GM19468 (cell line): ENCODE measurements at regions not wholly inside any gene's neighbourhood (a gene's known extent, or its start where the extent isn't known, plus 50 kb on each side); places are given as distances from the start of the nearest gene placed in this dataset.
"Not testable (repeated sequence)": the region's sequence is repeated elsewhere in the genome, so short reads cannot be mapped to it uniquely, and the experiment has no call there.

Source experiments
- ATAC-seq: cut with Tn5 transposase; IDR thresholded peaks from one replicate; pipeline ENCODE4 v1.9.1; 2021; ENCODE audit warnings: mild to moderate bottlenecking, moderate library complexity, moderate number of reproducible peaks; ENCODE audit not compliant: unreplicated experiment; ENCODE audit errors: extremely low read depth

DNA sequence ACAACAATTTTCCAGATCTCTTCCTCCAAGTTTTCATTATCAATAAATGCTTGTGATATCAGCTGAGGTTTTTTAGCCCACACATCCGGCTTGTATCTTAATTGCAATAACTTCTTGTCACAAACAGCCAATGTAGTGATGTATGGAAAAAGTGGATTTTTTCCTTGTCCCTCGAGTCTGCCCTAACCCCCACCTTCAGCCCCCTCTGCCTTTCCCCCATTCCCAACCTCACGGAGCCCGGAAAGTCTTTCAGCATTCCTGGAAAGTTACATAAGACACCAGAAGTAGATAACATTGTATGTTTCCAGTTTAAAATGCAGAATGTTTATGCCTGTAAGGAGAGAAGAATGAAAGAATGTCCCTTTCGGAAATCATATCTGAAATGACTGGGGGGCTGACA lies 179.2 kb upstream of the PHACTR1 start:
- ATAC-seq: no peak

DNA sequence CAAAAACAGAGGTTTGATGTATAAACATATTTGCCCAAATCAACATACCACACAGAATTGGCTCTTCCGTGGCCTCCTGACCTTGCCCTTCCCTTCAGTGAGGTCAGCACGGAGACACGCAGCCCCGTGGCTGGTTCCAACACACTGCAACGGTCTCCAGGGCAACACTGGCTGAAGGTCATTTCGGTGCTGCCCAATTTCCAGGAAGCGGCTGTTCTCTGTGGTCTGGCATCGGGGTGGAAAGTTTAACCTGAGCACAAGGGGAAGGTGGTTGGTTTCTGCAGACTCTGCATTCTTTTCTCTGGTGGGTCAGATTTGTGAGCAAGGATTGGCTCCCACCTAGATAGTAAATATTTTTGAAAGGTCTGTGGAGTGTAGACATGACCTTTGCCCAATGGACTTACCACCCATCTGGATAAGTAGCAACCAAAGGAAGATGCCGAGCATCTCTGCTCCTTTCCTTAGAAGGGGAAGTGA lies 177.6 kb upstream of the PHACTR1 start:
- ATAC-seq: no peak

DNA sequence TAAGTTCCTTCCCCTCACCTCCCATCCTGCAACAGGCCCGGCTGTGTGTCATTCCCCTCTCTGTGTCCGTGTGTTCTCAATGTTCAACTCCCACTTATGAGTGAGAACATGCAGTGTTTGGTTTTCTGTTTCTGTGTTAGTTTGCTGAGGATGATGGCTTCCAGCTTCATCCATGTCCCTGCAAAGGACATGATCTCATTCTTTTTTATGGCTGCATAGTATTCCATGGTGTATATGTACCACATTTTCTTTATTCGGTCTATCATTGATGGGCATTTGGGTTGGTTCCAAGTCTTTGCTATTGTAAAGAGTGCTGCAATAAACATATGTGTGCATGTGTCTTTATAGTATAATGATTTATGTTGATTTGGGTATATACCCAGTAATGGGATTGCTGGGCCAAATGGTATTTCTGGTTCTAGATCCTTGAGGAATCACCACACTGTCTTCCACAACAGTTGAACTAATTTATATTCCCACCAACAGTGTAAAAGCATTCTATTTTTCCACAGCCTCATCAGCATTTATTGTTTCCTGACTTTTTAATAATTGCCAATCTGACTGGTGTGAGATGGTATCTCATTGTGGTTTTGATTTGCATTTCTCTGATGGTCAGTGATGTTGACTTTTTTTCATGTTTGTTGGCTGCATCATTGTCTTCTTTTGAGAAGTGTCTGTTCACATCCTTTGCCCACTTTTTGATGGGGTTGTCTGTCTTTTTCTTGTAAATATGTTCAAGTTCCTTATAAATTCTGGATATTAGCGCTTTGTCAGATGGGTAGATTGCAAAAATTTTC lies 174.1 kb upstream of the PHACTR1 start:
- ATAC-seq: not testable (repeated sequence)

DNA sequence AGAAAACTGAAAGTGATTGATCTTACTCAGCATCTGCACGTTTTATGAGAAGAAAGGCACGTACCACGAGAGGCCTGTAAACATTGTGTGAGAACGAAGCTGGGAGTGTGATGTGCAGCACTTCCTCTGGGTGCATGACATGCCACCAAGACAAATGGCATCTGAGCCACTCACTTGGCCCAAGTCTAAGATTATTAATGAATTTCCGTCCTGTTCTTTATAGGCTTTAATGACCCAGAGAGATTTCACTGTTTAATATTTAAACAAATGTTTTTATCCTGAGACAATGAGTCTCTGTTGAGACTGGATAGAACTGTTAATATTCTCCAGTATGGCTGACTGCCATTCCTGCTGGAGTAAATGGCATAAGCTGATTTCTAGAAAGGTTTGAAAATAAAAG lies 172.6 kb upstream of the PHACTR1 start:
- no peak for ATAC-seq

DNA sequence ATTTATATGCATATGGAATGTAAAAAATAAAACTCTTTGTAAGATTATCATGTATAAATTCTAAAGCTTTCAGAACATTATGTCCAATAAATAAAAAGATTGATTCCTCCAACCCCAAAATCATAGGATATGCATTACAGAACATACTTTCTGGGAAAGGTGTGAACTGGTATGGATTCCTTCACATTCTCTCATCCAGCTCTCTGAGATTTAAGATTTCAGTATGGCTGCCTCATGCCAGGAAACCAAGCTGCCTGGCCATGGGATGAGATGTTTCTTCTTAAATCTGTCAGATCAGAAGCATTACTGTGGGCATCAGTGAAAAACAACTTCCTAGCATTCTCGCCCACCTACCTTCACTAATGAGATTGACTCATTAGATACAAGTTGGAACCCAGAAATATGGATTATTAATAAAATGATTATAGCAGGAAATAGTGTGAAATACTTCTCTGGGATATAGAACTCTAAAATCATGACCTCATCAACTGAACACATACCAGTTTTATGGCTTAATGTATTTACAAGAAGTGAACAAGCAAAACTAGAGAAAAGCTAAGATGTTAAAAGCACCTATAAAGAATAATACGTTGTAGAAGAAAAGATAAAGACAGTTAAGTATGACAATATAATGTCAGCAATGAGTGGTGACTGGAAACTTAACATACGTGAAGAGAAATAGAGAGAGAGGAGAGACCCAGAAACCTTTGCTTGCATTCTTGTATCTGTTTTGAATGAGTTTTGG lies 171.6 kb upstream of the PHACTR1 start:
- no peak for ATAC-seq

GRCh38 chr6:12545619-12546409 lies 170.8 kb upstream of the PHACTR1 start:
- ATAC-seq: no peak

DNA sequence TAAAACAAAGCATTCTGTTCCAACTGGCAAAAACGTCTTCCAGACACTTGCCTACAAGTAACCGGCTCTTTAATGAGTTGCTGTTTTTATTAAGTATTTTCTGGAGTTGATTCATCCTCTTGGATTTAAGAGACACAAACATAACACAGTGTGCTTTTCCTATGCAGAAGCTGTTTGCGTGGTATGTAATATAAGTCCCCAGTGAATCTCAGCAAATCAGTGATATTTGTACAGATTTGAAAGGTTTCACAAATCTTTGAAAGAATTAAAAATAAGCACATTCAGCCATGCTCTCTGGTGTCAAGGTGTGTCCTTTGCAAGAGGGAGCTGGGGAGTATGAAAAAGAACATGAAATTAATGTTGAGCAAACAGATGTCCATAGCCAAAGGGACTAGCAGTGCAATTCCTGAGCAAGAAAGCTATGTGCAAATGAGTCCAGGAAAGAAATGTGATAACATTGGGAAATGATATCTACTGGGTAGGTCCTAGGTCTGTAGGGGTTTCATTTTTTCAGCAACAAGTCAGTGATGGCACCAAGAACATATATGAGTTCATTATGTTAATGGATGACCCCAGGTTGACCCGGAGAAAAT lies 170.1 kb upstream of the PHACTR1 start:
- ATAC-seq: no peak

GRCh38 chr6:12548526-12548925 lies 168.0 kb upstream of the PHACTR1 start:
- no peak for ATAC-seq

- not testable (repeated sequence) for ATAC-seq
Observed at GRCh38 chr6:12549445-12549844, 167.1 kb upstream of the PHACTR1 start.

- not testable (repeated sequence) for ATAC-seq
Observed at GRCh38 chr6:12554820-12555219, 161.7 kb upstream of the PHACTR1 start.

- ATAC-seq: no peak
Observed at GRCh38 chr6:12555267-12555666, 161.3 kb upstream of the PHACTR1 start.

- ATAC-seq: no peak
Observed at GRCh38 chr6:12555781-12556180, 160.8 kb upstream of the PHACTR1 start.

GRCh38 chr6:12557765-12558164 lies 158.8 kb upstream of the PHACTR1 start:
- no peak for ATAC-seq

DNA sequence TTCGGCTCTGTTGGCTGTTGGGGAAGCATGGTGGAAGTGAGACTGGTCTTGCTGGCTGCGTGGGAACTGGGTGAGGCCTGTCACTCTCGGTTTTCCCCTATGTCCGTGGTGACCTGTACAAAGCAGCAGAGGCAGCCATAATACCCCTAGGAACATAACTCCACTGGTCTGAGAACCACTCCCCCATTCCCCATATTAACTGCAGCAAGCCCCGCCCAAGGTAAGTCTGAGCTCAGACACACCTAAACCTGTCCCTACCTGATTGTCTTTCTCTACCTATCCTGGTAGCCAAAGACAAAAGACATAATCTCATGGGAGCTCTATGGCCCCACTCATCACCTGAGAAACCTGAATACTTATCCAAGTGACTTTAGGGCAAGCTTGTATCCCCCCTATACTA lies 156.3 kb upstream of the PHACTR1 start:
- no peak for ATAC-seq

DNA sequence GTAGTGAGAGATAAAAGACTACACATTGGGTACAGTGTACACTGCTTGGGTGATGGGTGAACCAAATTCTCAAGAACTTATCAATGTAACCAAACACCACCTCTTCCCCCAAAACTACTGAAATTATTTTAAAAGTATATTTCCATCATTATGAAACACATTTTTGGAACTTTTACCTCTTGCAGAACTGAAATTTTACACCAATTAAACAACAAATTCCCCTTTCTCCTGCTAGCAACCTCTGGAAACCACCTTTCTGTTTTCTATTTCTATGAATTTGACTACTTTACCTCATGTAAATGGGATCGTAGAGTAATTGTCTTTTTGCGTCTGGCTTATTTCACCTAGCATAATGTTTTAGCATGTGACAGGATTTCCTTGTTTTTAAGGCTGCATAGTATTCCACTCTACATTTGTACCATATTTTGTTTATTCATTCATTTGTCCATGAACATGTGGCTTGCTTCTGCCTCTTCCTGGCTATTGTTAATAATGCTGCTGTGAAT lies 149.9 kb upstream of the PHACTR1 start:
- no peak for ATAC-seq

GRCh38 chr6:12567682-12568081 lies 148.9 kb upstream of the PHACTR1 start:
- no peak for ATAC-seq

DNA sequence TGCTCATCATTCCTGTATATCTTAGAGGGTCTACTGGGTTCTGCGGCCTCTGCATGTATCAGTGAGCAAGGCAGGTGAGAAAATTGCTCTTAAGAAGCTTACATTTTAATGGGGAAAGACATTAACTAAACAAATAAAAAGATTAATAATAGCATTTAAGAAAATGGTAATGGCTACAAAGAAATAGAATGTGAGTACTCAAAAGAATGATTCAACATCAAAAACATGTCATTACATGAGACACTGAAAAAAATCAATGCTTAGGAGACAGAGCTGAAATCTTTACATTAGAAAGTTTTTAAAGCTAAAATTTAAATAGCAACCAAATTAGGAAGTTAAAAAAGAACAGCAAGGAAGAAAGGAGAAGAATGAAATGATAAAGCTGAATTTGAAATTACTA lies 146.9 kb upstream of the PHACTR1 start:
- no peak for ATAC-seq

- ATAC-seq: no peak
Observed at GRCh38 chr6:12570461-12571030, 146.0 kb upstream of the PHACTR1 start.

GRCh38 chr6:12572896-12573827 lies 143.4 kb upstream of the PHACTR1 start:
- no peak for ATAC-seq
